ENCODE measurements at regions not wholly inside any gene's neighbourhood (a gene's known extent, or its start where the extent isn't known, plus 50 kb on each side); places are given as distances from the start of the nearest gene placed in this dataset.
"Not testable (repeated sequence)": the region's sequence is repeated elsewhere in the genome, so short reads cannot be mapped to it uniquely, and the experiment has no call there.

GRCh38 chr5:18702821-18703220, 1068.6 kb downstream of the TAF11L14 start:
- no peaks in the 10 kb centered on the region for H3K36me3 ChIP-seq (ENCODE audit: control insufficient read depth in 2 of 2, insufficient read depth in 2 of 2, low read length in 2 of 2)
- no peak overlapping the region for H3K9ac ChIP-seq (ENCODE audit: low read depth in 1 of 2, low read length in 2 of 2)
- H3K9me3 ChIP-seq (ENCODE audit: control insufficient read depth in 2 of 2, low read length in 2 of 2), result no peaks in the 10 kb centered on the region
- H3K27me3 ChIP-seq (ENCODE audit: control insufficient read depth in 2 of 2, insufficient read depth in 2 of 2, low read length in 2 of 2), result no peaks in the 10 kb centered on the region
- no peak overlapping the region for H3K4me3 ChIP-seq (ENCODE audit: low read length in 2 of 2)
- H3K4me1 ChIP-seq (ENCODE audit: control insufficient read depth in 2 of 2, insufficient read depth in 2 of 2, low read length in 2 of 2), result no peaks in the 10 kb centered on the region
- H3K27ac ChIP-seq (ENCODE audit: low read depth in 2 of 2, low read length in 2 of 2), result no peak overlapping the region

- no peak overlapping the region for H3K27ac ChIP-seq (ENCODE audit: low read depth in 2 of 2, low read length in 2 of 2)
- H3K4me1 ChIP-seq (ENCODE audit: control insufficient read depth in 2 of 2, insufficient read depth in 2 of 2, low read length in 2 of 2), result no peaks in the 10 kb centered on the region
- no peaks in the 10 kb centered on the region for H3K9me3 ChIP-seq (ENCODE audit: control insufficient read depth in 2 of 2, low read length in 2 of 2)
- no peak overlapping the region for H3K9ac ChIP-seq (ENCODE audit: low read depth in 1 of 2, low read length in 2 of 2)
- H3K36me3 ChIP-seq (ENCODE audit: control insufficient read depth in 2 of 2, insufficient read depth in 2 of 2, low read length in 2 of 2), result no peaks in the 10 kb centered on the region
- no peak overlapping the region for H3K4me3 ChIP-seq (ENCODE audit: low read length in 2 of 2)
- H3K27me3 ChIP-seq (ENCODE audit: control insufficient read depth in 2 of 2, insufficient read depth in 2 of 2, low read length in 2 of 2), result no peaks in the 10 kb centered on the region
Measured at GRCh38 chr5:18712936-18713485, 1078.8 kb downstream of the TAF11L14 start.

- Histone ChIP-seq H3K36me3 (ENCODE audit: control insufficient read depth in 2 of 2, insufficient read depth in 2 of 2, low read length in 2 of 2) (no peaks in the 10 kb centered on the region), H3K9ac (ENCODE audit: low read depth in 1 of 2, low read length in 2 of 2) (no peak overlapping the region), H3K27ac (ENCODE audit: low read depth in 2 of 2, low read length in 2 of 2) (no peak overlapping the region), H3K4me1 (ENCODE audit: control insufficient read depth in 2 of 2, insufficient read depth in 2 of 2, low read length in 2 of 2) (no peaks in the 10 kb centered on the region), H3K27me3 (ENCODE audit: control insufficient read depth in 2 of 2, insufficient read depth in 2 of 2, low read length in 2 of 2) (no peaks in the 10 kb centered on the region), H3K9me3 (ENCODE audit: control insufficient read depth in 2 of 2, low read length in 2 of 2) (no peaks in the 10 kb centered on the region), H3K4me3 (ENCODE audit: low read length in 2 of 2) (no peak overlapping the region)
Measured at GRCh38 chr5:18720002-18720401, 1085.7 kb downstream of the TAF11L14 start.

- H3K9me3 ChIP-seq (ENCODE audit: control insufficient read depth in 2 of 2, low read length in 2 of 2), result no peaks in the 10 kb centered on the region
- H3K27ac ChIP-seq (ENCODE audit: low read depth in 2 of 2, low read length in 2 of 2), result no peak overlapping the region
- no peak overlapping the region for H3K4me3 ChIP-seq (ENCODE audit: low read length in 2 of 2)
- no peak overlapping the region for H3K9ac ChIP-seq (ENCODE audit: low read depth in 1 of 2, low read length in 2 of 2)
- no peaks in the 10 kb centered on the region for H3K4me1 ChIP-seq (ENCODE audit: control insufficient read depth in 2 of 2, insufficient read depth in 2 of 2, low read length in 2 of 2)
- peaks cover 0 to 3% of the 10 kb centered on the region in 2 donors for H3K36me3 ChIP-seq (ENCODE audit: control insufficient read depth in 2 of 2, insufficient read depth in 2 of 2, low read length in 2 of 2)
- no peaks in the 10 kb centered on the region for H3K27me3 ChIP-seq (ENCODE audit: control insufficient read depth in 2 of 2, insufficient read depth in 2 of 2, low read length in 2 of 2)
Measured at GRCh38 chr5:18732556-18733479, 1098.6 kb downstream of the TAF11L14 start.

- no peak overlapping the region for H3K9ac ChIP-seq (ENCODE audit: low read depth in 1 of 2, low read length in 2 of 2)
- no peak overlapping the region for H3K27ac ChIP-seq (ENCODE audit: low read depth in 2 of 2, low read length in 2 of 2)
- no peak overlapping the region for H3K4me3 ChIP-seq (ENCODE audit: low read length in 2 of 2)
- peaks cover 0 to 3% of the 10 kb centered on the region in 2 donors for H3K36me3 ChIP-seq (ENCODE audit: control insufficient read depth in 2 of 2, insufficient read depth in 2 of 2, low read length in 2 of 2)
- no peaks in the 10 kb centered on the region for H3K4me1 ChIP-seq (ENCODE audit: control insufficient read depth in 2 of 2, insufficient read depth in 2 of 2, low read length in 2 of 2)
- no peaks in the 10 kb centered on the region for H3K27me3 ChIP-seq (ENCODE audit: control insufficient read depth in 2 of 2, insufficient read depth in 2 of 2, low read length in 2 of 2)
- no peaks in the 10 kb centered on the region for H3K9me3 ChIP-seq (ENCODE audit: control insufficient read depth in 2 of 2, low read length in 2 of 2)
Measured at GRCh38 chr5:18736051-18736398, 1101.8 kb downstream of the TAF11L14 start.

- H3K9me3 ChIP-seq (ENCODE audit: control insufficient read depth in 2 of 2, low read length in 2 of 2); H3K27ac ChIP-seq (ENCODE audit: low read depth in 2 of 2, low read length in 2 of 2); H3K4me3 ChIP-seq (ENCODE audit: low read length in 2 of 2); H3K27me3 ChIP-seq (ENCODE audit: control insufficient read depth in 2 of 2, insufficient read depth in 2 of 2, low read length in 2 of 2); H3K9ac ChIP-seq (ENCODE audit: low read depth in 1 of 2, low read length in 2 of 2); H3K36me3 ChIP-seq (ENCODE audit: control insufficient read depth in 2 of 2, insufficient read depth in 2 of 2, low read length in 2 of 2); H3K4me1 ChIP-seq (ENCODE audit: control insufficient read depth in 2 of 2, insufficient read depth in 2 of 2, low read length in 2 of 2): not testable (repeated sequence)
Measured at GRCh38 chr5:18736736-18737135, 1102.5 kb downstream of the TAF11L14 start.

GRCh38 chr5:18740301-18740700, 1106.0 kb downstream of the TAF11L14 start:
- H3K9me3 ChIP-seq (ENCODE audit: control insufficient read depth in 2 of 2, low read length in 2 of 2), result no peaks in the 10 kb centered on the region
- H3K4me3 ChIP-seq (ENCODE audit: low read length in 2 of 2), result no peak overlapping the region
- no peak overlapping the region for H3K27ac ChIP-seq (ENCODE audit: low read depth in 2 of 2, low read length in 2 of 2)
- H3K36me3 ChIP-seq (ENCODE audit: control insufficient read depth in 2 of 2, insufficient read depth in 2 of 2, low read length in 2 of 2), result no peaks in the 10 kb centered on the region
- no peaks in the 10 kb centered on the region for H3K27me3 ChIP-seq (ENCODE audit: control insufficient read depth in 2 of 2, insufficient read depth in 2 of 2, low read length in 2 of 2)
- peaks cover 3 to 7% of the 10 kb centered on the region in 2 donors for H3K4me1 ChIP-seq (ENCODE audit: control insufficient read depth in 2 of 2, insufficient read depth in 2 of 2, low read length in 2 of 2)
- H3K9ac ChIP-seq (ENCODE audit: low read depth in 1 of 2, low read length in 2 of 2), result no peak overlapping the region

- Histone ChIP-seq H3K4me3 (ENCODE audit: low read length in 2 of 2) (no peak overlapping the region), H3K9me3 (ENCODE audit: control insufficient read depth in 2 of 2, low read length in 2 of 2) (no peaks in the 10 kb centered on the region), H3K36me3 (ENCODE audit: control insufficient read depth in 2 of 2, insufficient read depth in 2 of 2, low read length in 2 of 2) (no peaks in the 10 kb centered on the region), H3K27me3 (ENCODE audit: control insufficient read depth in 2 of 2, insufficient read depth in 2 of 2, low read length in 2 of 2) (no peaks in the 10 kb centered on the region), H3K9ac (ENCODE audit: low read depth in 1 of 2, low read length in 2 of 2) (no peak overlapping the region), H3K4me1 (ENCODE audit: control insufficient read depth in 2 of 2, insufficient read depth in 2 of 2, low read length in 2 of 2) (peaks cover 3 to 8% of the 10 kb centered on the region in 2 donors), H3K27ac (ENCODE audit: low read depth in 2 of 2, low read length in 2 of 2) (no peak overlapping the region)
Measured at GRCh38 chr5:18742830-18743229, 1108.6 kb downstream of the TAF11L14 start.

GRCh38 chr5:18744441-18744840, 1110.2 kb downstream of the TAF11L14 start:
- Histone ChIP-seq H3K9me3 (ENCODE audit: control insufficient read depth in 2 of 2, low read length in 2 of 2) (no peaks in the 10 kb centered on the region), H3K36me3 (ENCODE audit: control insufficient read depth in 2 of 2, insufficient read depth in 2 of 2, low read length in 2 of 2) (no peaks in the 10 kb centered on the region), H3K4me3 (ENCODE audit: low read length in 2 of 2) (peak overlapping the region in 1 of 2 donors; percentile 82), H3K27ac (ENCODE audit: low read depth in 2 of 2, low read length in 2 of 2) (peak overlapping the region in 1 of 2 donors; percentile 52), H3K9ac (ENCODE audit: low read depth in 1 of 2, low read length in 2 of 2) (no peak overlapping the region), H3K4me1 (ENCODE audit: control insufficient read depth in 2 of 2, insufficient read depth in 2 of 2, low read length in 2 of 2) (peaks cover 3 to 8% of the 10 kb centered on the region in 2 donors), H3K27me3 (ENCODE audit: control insufficient read depth in 2 of 2, insufficient read depth in 2 of 2, low read length in 2 of 2) (no peaks in the 10 kb centered on the region)
